ENCODE measurements at regions not wholly inside any gene's neighbourhood (a gene's known extent, or its start where the extent isn't known, plus 50 kb on each side); places are given as distances from the start of the nearest gene placed in this dataset.

- no peak for TF ChIP-seq POLR2A (IDR thresholded peaks at IDR 0.05)
- no peak for TF ChIP-seq CTCF (IDR thresholded peaks at IDR 0.05)
- intact Hi-C loops (cut with DNase I; ENCODE audit: low total_unique reads): no loop called here
- DNase-seq: no peak
- WGBS, 2 donors: 87 to 91% methylated on average over 5 of the region's 5 CpGs
- Histone ChIP-seq H3K36me3 (ENCODE audit: low read depth, missing control alignments) (no peaks in the 10 kb centered on the region), H3K27me3 (no peaks in the 10 kb centered on the region), H3K27ac (no peak overlapping the region), H3K9me3 (no peaks in the 10 kb centered on the region), H3K4me1 (peaks cover 2% of the 10 kb centered on the region), H3K4me3 (no peak overlapping the region)
Measured at GRCh38 chr5:124457101-124457500, 289.3 kb downstream of the ZNF608 start.

GRCh38 chr5:124456249-124456648, 290.2 kb downstream of the ZNF608 start:
- Histone ChIP-seq H3K9me3 (no peaks in the 10 kb centered on the region), H3K4me3 (no peak overlapping the region), H3K27ac (no peak overlapping the region), H3K27me3 (no peaks in the 10 kb centered on the region), H3K4me1 (no peaks in the 10 kb centered on the region), H3K36me3 (ENCODE audit: low read depth, missing control alignments) (no peaks in the 10 kb centered on the region)
- TF ChIP-seq POLR2A (IDR thresholded peaks at IDR 0.05) (no peak), CTCF (IDR thresholded peaks at IDR 0.05) (no peak)
- intact Hi-C loops (cut with DNase I; ENCODE audit: low total_unique reads): no loop called here
- 90 to 93% methylated on average over 3 of the region's 3 CpGs for WGBS, 2 donors
- no peak for DNase-seq

GRCh38 chr5:124454081-124454480, 292.4 kb downstream of the ZNF608 start:
- no peak overlapping the region for H3K27ac ChIP-seq
- no peaks in the 10 kb centered on the region for H3K27me3 ChIP-seq
- no peak for TF ChIP-seq POLR2A (IDR thresholded peaks at IDR 0.05)
- TF ChIP-seq CTCF (IDR thresholded peaks at IDR 0.05): no peak
- no peaks in the 10 kb centered on the region for H3K36me3 ChIP-seq (ENCODE audit: low read depth, missing control alignments)
- intact Hi-C loops (cut with DNase I; ENCODE audit: low total_unique reads): no loop called here
- no peaks in the 10 kb centered on the region for H3K9me3 ChIP-seq
- 92 to 93% methylated on average over 3 of the region's 3 CpGs for whole genome bisulfite sequencing, 2 donors
- H3K4me3 ChIP-seq: no peak overlapping the region
- DNase-seq: no peak
- no peaks in the 10 kb centered on the region for H3K4me1 ChIP-seq

GRCh38 chr5:124453221-124454051, 293.0 kb downstream of the ZNF608 start:
- Histone ChIP-seq H3K4me1 (no peaks in the 10 kb centered on the region), H3K27ac (no peak overlapping the region), H3K4me3 (no peak overlapping the region), H3K27me3 (no peaks in the 10 kb centered on the region), H3K9me3 (no peaks in the 10 kb centered on the region), H3K36me3 (ENCODE audit: low read depth, missing control alignments) (no peaks in the 10 kb centered on the region)
- intact Hi-C loops (cut with DNase I; ENCODE audit: low total_unique reads): no loop called here
- TF ChIP-seq CTCF (IDR thresholded peaks at IDR 0.05): no peak
- TF ChIP-seq POLR2A (IDR thresholded peaks at IDR 0.05): no peak
- DNase-seq: no peak
- WGBS, 2 donors: 86 to 88% methylated on average over 5 of the region's 5 CpGs

- intact Hi-C loops (cut with DNase I; ENCODE audit: low total_unique reads): no loop called here
- Histone ChIP-seq H3K36me3 (ENCODE audit: low read depth, missing control alignments) (no peaks in the 10 kb centered on the region), H3K4me3 (no peak overlapping the region), H3K9me3 (no peaks in the 10 kb centered on the region), H3K27ac (no peak overlapping the region), H3K27me3 (no peaks in the 10 kb centered on the region), H3K4me1 (no peaks in the 10 kb centered on the region)
- no peak for TF ChIP-seq CTCF (IDR thresholded peaks at IDR 0.05)
- TF ChIP-seq POLR2A (IDR thresholded peaks at IDR 0.05): no peak
- DNase-seq: no peak
- WGBS, 2 donors: 92 to 96% methylated on average over 8 of the region's 8 CpGs
Measured at GRCh38 chr5:124452412-124452811, 294.0 kb downstream of the ZNF608 start.
